ENCODE measurements at regions not wholly inside any gene's neighbourhood (a gene's known extent, or its start where the extent isn't known, plus 50 kb on each side); places are given as distances from the start of the nearest gene placed in this dataset.
"Not testable (repeated sequence)": the region's sequence is repeated elsewhere in the genome, so short reads cannot be mapped to it uniquely, and the experiment has no call there.

GRCh38 chr5:118552731-118553360 is 435.5 kb downstream of the DTWD2 start:
- DNase-seq (ENCODE audit: low read depth) = no peak

GRCh38 chr5:118552146-118552545 is 436.2 kb downstream of the DTWD2 start:
- DNase-seq (ENCODE audit: low read depth) = no peak

- DNase-seq (ENCODE audit: low read depth) = no peak
Observed at GRCh38 chr5:118551716-118552115, 436.6 kb downstream of the DTWD2 start.

- DNase-seq (ENCODE audit: low read depth) = no peak
Observed at GRCh38 chr5:118551031-118551430, 437.3 kb downstream of the DTWD2 start.

GRCh38 chr5:118548761-118549720 is 439.3 kb downstream of the DTWD2 start:
- DNase-seq (ENCODE audit: low read depth) = no peak

- DNase-seq (ENCODE audit: low read depth) = no peak
Observed at GRCh38 chr5:118545470-118545869, 442.9 kb downstream of the DTWD2 start.

GRCh38 chr5:118544887-118545449 is 443.4 kb downstream of the DTWD2 start:
- no peak for DNase-seq (ENCODE audit: low read depth)

GRCh38 chr5:118533923-118534322 is 454.4 kb downstream of the DTWD2 start:
- no peak for DNase-seq (ENCODE audit: low read depth)

GRCh38 chr5:118533156-118533555 is 455.2 kb downstream of the DTWD2 start:
- no peak for DNase-seq (ENCODE audit: low read depth)

- no peak for DNase-seq (ENCODE audit: low read depth)
Observed at GRCh38 chr5:118531276-118531675, 457.1 kb downstream of the DTWD2 start.

GRCh38 chr5:118529361-118530144 is 458.8 kb downstream of the DTWD2 start:
- no peak for DNase-seq (ENCODE audit: low read depth)

- DNase-seq (ENCODE audit: low read depth) = no peak
Observed at GRCh38 chr5:118522626-118523025, 465.7 kb downstream of the DTWD2 start.

GRCh38 chr5:118520771-118521415 is 467.5 kb downstream of the DTWD2 start:
- no peak for DNase-seq (ENCODE audit: low read depth)

- no peak for DNase-seq (ENCODE audit: low read depth)
Observed at GRCh38 chr5:118519466-118519865, 468.9 kb downstream of the DTWD2 start.

GRCh38 chr5:118518720-118519119 is 469.6 kb downstream of the DTWD2 start:
- no peak for DNase-seq (ENCODE audit: low read depth)

- no peak for DNase-seq (ENCODE audit: low read depth)
Observed at GRCh38 chr5:118511846-118512245, 476.5 kb downstream of the DTWD2 start.

- DNase-seq (ENCODE audit: low read depth) = no peak
Observed at GRCh38 chr5:118506217-118506852, 482.0 kb downstream of the DTWD2 start.

- DNase-seq (ENCODE audit: low read depth) = not testable (repeated sequence)
Observed at GRCh38 chr5:118502232-118502631, 486.1 kb downstream of the DTWD2 start.

- DNase-seq (ENCODE audit: low read depth) = no peak
Observed at GRCh38 chr5:118491351-118491750, 497.0 kb downstream of the DTWD2 start.

- no peak for DNase-seq (ENCODE audit: low read depth)
Observed at GRCh38 chr5:118486647-118487225, 501.6 kb downstream of the DTWD2 start.

- no peak for DNase-seq (ENCODE audit: low read depth)
Observed at GRCh38 chr5:118479285-118479684, 509.1 kb downstream of the DTWD2 start.

Data from activated T-cell treated with anti-CD3 and anti-CD28 coated beads for 24 hours (primary cell).